T-cell (primary cell): ENCODE measurements at regions not wholly inside any gene's neighbourhood (a gene's known extent, or its start where the extent isn't known, plus 50 kb on each side); places are given as distances from the start of the nearest gene placed in this dataset.

ENCODE experiments used
- ATAC-seq, 4 experiments: fragments of 200-7000 bp in 3 of 4; fragments of 150-1000 bp in 1 of 4; cut with Tn5 transposase; replicated peaks in 1 of 4; 1 replicate in 3 of 4; 2 replicates in 1 of 4; pipeline ENCODE4 v1.10.0; 2021; ENCODE audit warnings: moderate library complexity in 3 of 4, mild to moderate bottlenecking in 2 of 4, moderate number of reproducible peaks in 1 of 4
- CTCF ChIA-PET, 2 donors: fragments of 300-600 bp; sonication (Branson Sonifier 250); formaldehyde crosslinking; loops; one replicate each; lab custom pipeline; 2022; ENCODE audit warnings: antibody characterized with exemption in 2 of 2; lab: Charles Lee
- POLR2A ChIA-PET, 2 donors: fragments of 300-600 bp; sonication (Branson Sonifier 250); formaldehyde crosslinking; loops; one replicate each; lab custom pipeline; 2022; ENCODE audit warnings: antibody characterized with exemption in 2 of 2; lab: Charles Lee
- DNase-seq, 35 experiments: peaks; one replicate each; pipeline versions ENCODE4 v3.0.0 to v3.0.0-alpha.2; 2013 to 2023
- H3K27ac ChIP-seq: one replicate; pipeline ENCODE4 v1.5.1; 2013; ENCODE audit warnings: low read length
- H3K27me3 ChIP-seq, 2 experiments: replicated peaks in 1 of 2; 1 replicate in 1 of 2; 2 replicates in 1 of 2; pipeline versions ENCODE4 v1.6.1 to v1.7.0; 2013; ENCODE audit warnings: low read length in 1 of 2, mixed read lengths in 1 of 2; ENCODE audit not compliant: control insufficient read depth in 2 of 2, insufficient read depth in 2 of 2; ENCODE audit errors: extremely low read depth in 1 of 2
- H3K36me3 ChIP-seq, 2 donors: 1 replicate in 1 of 2; 2 replicates in 1 of 2; pipeline versions ENCODE4 v1.6.1 to v1.7.0; 2013; ENCODE audit warnings: low read length in 1 of 2; ENCODE audit not compliant: control insufficient read depth in 2 of 2, insufficient read depth in 1 of 2; ENCODE audit errors: extremely low read depth in 1 of 2
- H3K4me1 ChIP-seq, 2 experiments: 1 replicate in 1 of 2; 2 replicates in 1 of 2; pipeline versions ENCODE4 v1.6.1 to v1.7.0; 2013; ENCODE audit warnings: low read length in 2 of 2, mixed read lengths in 1 of 2; ENCODE audit not compliant: insufficient read depth in 2 of 2, control insufficient read depth in 1 of 2; ENCODE audit errors: extremely low read depth in 1 of 2
- H3K4me3 ChIP-seq, 2 donors: 1 replicate in 1 of 2; 2 replicates in 1 of 2; pipeline versions ENCODE4 v1.5.1 to v1.7.0; 2013; ENCODE audit warnings: mild to moderate bottlenecking in 2 of 2, low read length in 1 of 2, moderate library complexity in 1 of 2; ENCODE audit not compliant: control insufficient read depth in 1 of 2; ENCODE audit errors: extremely low read depth in 1 of 2
- H3K9me3 ChIP-seq: 2 replicates; pipeline ENCODE4 v1.7.0; 2013
- H3K27ac Mint-ChIP-seq, 2 donors: one replicate each; pipeline ENCODE4 v1.8.0; 2020 to 2021; ENCODE audit warnings: mild to moderate bottlenecking in 2 of 2, mixed read lengths in 2 of 2
- H3K27me3 Mint-ChIP-seq, 2 donors: one replicate each; pipeline ENCODE4 v1.8.0; 2021 to 2022; ENCODE audit warnings: mixed read lengths in 2 of 2
- H3K36me3 Mint-ChIP-seq: one replicate; pipeline ENCODE4 v1.8.0; 2021; ENCODE audit warnings: mixed read lengths
- H3K4me1 Mint-ChIP-seq, 3 donors: one replicate each; pipeline ENCODE4 v1.8.0; 2020 to 2022; ENCODE audit warnings: mixed read lengths in 3 of 3, mild to moderate bottlenecking in 1 of 3
- H3K4me3 Mint-ChIP-seq, 3 donors: one replicate each; pipeline ENCODE4 v1.8.0; 2020 to 2022; ENCODE audit warnings: mild to moderate bottlenecking in 3 of 3, mixed read lengths in 3 of 3, moderate library complexity in 3 of 3
- H3K9me3 Mint-ChIP-seq, 3 donors: one replicate each; pipeline ENCODE4 v1.8.0; 2020 to 2022; ENCODE audit warnings: mixed read lengths in 3 of 3
- WGBS: methylation state at CpG from one replicate; pipeline ENCODE4 v1.1.5; 2013; ENCODE audit warnings: missing lambda C conversion rate; ENCODE audit not compliant: insufficient coverage; 5-methylcytosine and 5-hydroxymethylcytosine counted together

GRCh38 chr4:14396183-14396582, 606.1 kb upstream of the CPEB2 start:
- Mint-ChIP-seq H3K27me3 (no peaks in the 10 kb centered on the region), H3K4me1 (no peaks in the 10 kb centered on the region), H3K4me3 (no peak overlapping the region), H3K36me3 (no peaks in the 10 kb centered on the region), H3K27ac (no peak overlapping the region), H3K9me3 (peaks cover 0 to 7% (median 2%) of the 10 kb centered on the region in 3 donors)
- WGBS = 71% methylated on average over 2 of the region's 2 CpGs
- ChIA-PET POLR2A (no interaction called here), CTCF (no interaction called here)
- no peak overlapping the region for H3K4me3 ChIP-seq
- H3K36me3 ChIP-seq = no peaks in the 10 kb centered on the region
- H3K27me3 ChIP-seq = no peaks in the 10 kb centered on the region
- ATAC-seq = no peak
- H3K4me1 ChIP-seq = no peaks in the 10 kb centered on the region
- no peak overlapping the region for H3K27ac ChIP-seq
- no peak for DNase-seq
- no peaks in the 10 kb centered on the region for H3K9me3 ChIP-seq

DNA sequence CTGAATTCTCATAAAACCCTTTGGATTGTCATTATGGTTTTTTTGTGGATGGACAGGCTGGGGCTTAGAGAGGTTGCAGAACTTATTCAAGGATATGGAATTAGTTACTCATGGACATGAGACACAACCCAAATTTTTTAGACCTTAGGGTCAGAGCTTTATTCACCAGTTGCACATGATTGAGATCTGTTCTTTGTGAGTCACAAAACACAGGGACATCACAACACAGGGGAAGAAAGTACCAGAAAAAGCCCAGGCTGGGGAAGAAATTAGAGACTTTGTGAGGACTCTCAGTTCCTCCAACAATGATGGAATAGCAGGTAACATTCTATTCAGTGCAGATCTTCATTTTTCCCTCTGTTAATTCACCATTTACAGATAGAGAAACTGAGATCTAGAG, 602.4 kb upstream of the CPEB2 start:
- no peak overlapping the region for H3K27ac ChIP-seq
- peaks cover 0 to 5% of the 10 kb centered on the region in 2 donors for H3K27me3 Mint-ChIP-seq
- ChIA-PET POLR2A (no interaction called here), CTCF (no interaction called here)
- no peaks in the 10 kb centered on the region for H3K27me3 ChIP-seq
- H3K9me3 ChIP-seq = no peaks in the 10 kb centered on the region
- no peak overlapping the region for H3K4me3 Mint-ChIP-seq
- no peaks in the 10 kb centered on the region for H3K4me1 ChIP-seq
- no peaks in the 10 kb centered on the region for H3K36me3 ChIP-seq
- peaks cover 2 to 21% (median 9%) of the 10 kb centered on the region in 3 donors for H3K9me3 Mint-ChIP-seq
- no peaks in the 10 kb centered on the region for H3K36me3 Mint-ChIP-seq
- H3K4me1 Mint-ChIP-seq = no peaks in the 10 kb centered on the region
- H3K4me3 ChIP-seq = no peak overlapping the region
- ATAC-seq (no peak), DNase-seq (no peak)
- no peak overlapping the region for H3K27ac Mint-ChIP-seq

GRCh38 chr4:14400307-14400706, 602.0 kb upstream of the CPEB2 start:
- H3K27ac Mint-ChIP-seq = no peak overlapping the region
- H3K9me3 ChIP-seq = no peaks in the 10 kb centered on the region

GRCh38 chr4:14403132-14403531, 599.1 kb upstream of the CPEB2 start:
- POLR2A ChIA-PET = no interaction called here
- no peak overlapping the region for H3K4me3 ChIP-seq
- H3K27me3 ChIP-seq = no peaks in the 10 kb centered on the region
- H3K9me3 Mint-ChIP-seq = peaks cover 2 to 21% (median 9%) of the 10 kb centered on the region in 3 donors
- H3K4me3 Mint-ChIP-seq = no peak overlapping the region
- CTCF ChIA-PET = no interaction called here
- H3K36me3 Mint-ChIP-seq = no peaks in the 10 kb centered on the region
- H3K27me3 Mint-ChIP-seq = peaks cover 0 to 5% of the 10 kb centered on the region in 2 donors
- no peaks in the 10 kb centered on the region for H3K4me1 Mint-ChIP-seq
- ATAC-seq = no peak
- no peak overlapping the region for H3K27ac ChIP-seq
- no peak for DNase-seq
- WGBS = 60% methylated on average over 1 of the region's 1 CpG
- no peak overlapping the region for H3K27ac Mint-ChIP-seq
- no peaks in the 10 kb centered on the region for H3K36me3 ChIP-seq
- H3K9me3 ChIP-seq = no peaks in the 10 kb centered on the region
- H3K4me1 ChIP-seq = no peaks in the 10 kb centered on the region

More at GRCh38 chr4:14400307-14400706, 602.0 kb upstream of the CPEB2 start:
- Histone ChIP-seq H3K27me3 (no peaks in the 10 kb centered on the region), H3K36me3 (no peaks in the 10 kb centered on the region), H3K27ac (no peak overlapping the region), H3K4me1 (no peaks in the 10 kb centered on the region), H3K4me3 (no peak overlapping the region)
- H3K27me3 Mint-ChIP-seq = peaks cover 0 to 5% of the 10 kb centered on the region in 2 donors
- no peak for DNase-seq
- no peaks in the 10 kb centered on the region for H3K36me3 Mint-ChIP-seq
- POLR2A ChIA-PET = no interaction called here
- CTCF ChIA-PET = no interaction called here
- H3K4me1 Mint-ChIP-seq = no peaks in the 10 kb centered on the region
- no peak overlapping the region for H3K4me3 Mint-ChIP-seq
- peaks cover 2 to 21% (median 9%) of the 10 kb centered on the region in 3 donors for H3K9me3 Mint-ChIP-seq
- ATAC-seq = no peak

DNA sequence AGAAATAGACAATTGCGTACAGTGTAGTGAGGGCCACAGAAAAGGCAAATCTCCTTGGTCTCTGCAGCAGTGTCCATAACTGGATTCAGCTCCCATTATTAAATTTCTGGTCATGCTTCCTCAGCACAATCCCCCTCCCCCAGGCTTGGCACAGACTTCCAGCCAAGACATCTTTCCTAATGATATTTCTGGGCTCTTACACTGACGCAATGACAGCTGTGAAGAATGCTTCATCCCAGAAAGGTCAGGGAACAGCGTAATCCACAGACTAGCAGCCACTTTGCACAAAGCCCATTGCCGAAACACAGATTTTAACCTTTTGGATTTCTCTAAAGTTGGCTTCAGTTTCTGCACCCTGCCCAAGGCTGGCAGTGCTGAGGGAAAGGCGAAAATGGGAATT, 597.6 kb upstream of the CPEB2 start:
- H3K9me3 Mint-ChIP-seq = peaks cover 0 to 14% (median 9%) of the 10 kb centered on the region in 3 donors
- 96% methylated on average over 4 of the region's 5 CpGs for WGBS
- H3K36me3 Mint-ChIP-seq = no peaks in the 10 kb centered on the region
- CTCF ChIA-PET = no interaction called here
- no peak overlapping the region for H3K27ac Mint-ChIP-seq
- POLR2A ChIA-PET = interaction anchor here in 1 of 2 donors (0.6 kb wide), 1 partner anchor 783 kb away, joined by 3 read pairs; no protein-coding TSS in a partner anchor
- peaks cover 0 to 5% of the 10 kb centered on the region in 2 donors for H3K27me3 Mint-ChIP-seq
- no peak overlapping the region for H3K4me3 Mint-ChIP-seq
- ATAC-seq = no peak
- H3K27ac ChIP-seq = no peak overlapping the region
- no peaks in the 10 kb centered on the region for H3K36me3 ChIP-seq
- no peak for DNase-seq
- H3K27me3 ChIP-seq = no peaks in the 10 kb centered on the region
- no peaks in the 10 kb centered on the region for H3K9me3 ChIP-seq
- no peaks in the 10 kb centered on the region for H3K4me1 ChIP-seq
- no peak overlapping the region for H3K4me3 ChIP-seq
- H3K4me1 Mint-ChIP-seq = no peaks in the 10 kb centered on the region

DNA sequence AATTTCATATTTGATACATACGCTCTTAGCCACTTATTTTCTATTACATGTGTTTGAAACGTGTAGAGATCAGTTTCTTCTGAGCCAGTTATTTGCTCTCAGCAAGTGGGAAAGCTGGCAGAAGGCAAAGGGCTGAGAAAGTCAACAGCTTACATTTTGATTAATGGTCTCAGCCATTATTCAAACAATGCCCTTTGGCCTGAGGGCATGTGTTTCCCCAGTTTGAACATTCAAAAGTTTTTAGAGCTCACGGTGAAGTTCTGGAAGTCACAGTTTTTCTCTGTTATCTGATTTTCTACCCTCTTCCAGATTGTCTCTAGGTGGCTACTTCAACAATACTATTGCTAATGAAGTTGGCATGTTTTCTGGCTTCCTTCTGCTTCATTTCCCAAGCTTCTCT, 591.8 kb upstream of the CPEB2 start:
- H3K4me3 Mint-ChIP-seq = no peak overlapping the region
- ATAC-seq = no peak
- Histone ChIP-seq H3K27me3 (no peaks in the 10 kb centered on the region), H3K4me3 (no peak overlapping the region), H3K27ac (no peak overlapping the region), H3K4me1 (no peaks in the 10 kb centered on the region), H3K9me3 (no peaks in the 10 kb centered on the region), H3K36me3 (no peaks in the 10 kb centered on the region)
- POLR2A ChIA-PET = no interaction called here
- no peak overlapping the region for H3K27ac Mint-ChIP-seq
- WGBS = no CpG with 5 or more reads among the region's 3 CpGs
- no peaks in the 10 kb centered on the region for H3K9me3 Mint-ChIP-seq
- CTCF ChIA-PET = no interaction called here
- no peaks in the 10 kb centered on the region for H3K4me1 Mint-ChIP-seq
- no peaks in the 10 kb centered on the region for H3K27me3 Mint-ChIP-seq
- H3K36me3 Mint-ChIP-seq = no peaks in the 10 kb centered on the region
- no peak for DNase-seq

- H3K27me3 Mint-ChIP-seq = no peaks in the 10 kb centered on the region
- H3K36me3 Mint-ChIP-seq = no peaks in the 10 kb centered on the region
- H3K4me1 Mint-ChIP-seq = no peaks in the 10 kb centered on the region
- CTCF ChIA-PET = no interaction called here
- no CpG with 5 or more reads among the region's 1 CpG for WGBS
- Histone ChIP-seq H3K36me3 (no peaks in the 10 kb centered on the region), H3K27ac (no peak overlapping the region), H3K9me3 (no peaks in the 10 kb centered on the region), H3K4me1 (no peaks in the 10 kb centered on the region), H3K4me3 (no peak overlapping the region), H3K27me3 (no peaks in the 10 kb centered on the region)
- ATAC-seq = no peak
- no peak overlapping the region for H3K4me3 Mint-ChIP-seq
- peaks cover 0 to 2% (median 0%) of the 10 kb centered on the region in 3 donors for H3K9me3 Mint-ChIP-seq
- POLR2A ChIA-PET = no interaction called here
- H3K27ac Mint-ChIP-seq = no peak overlapping the region
- DNase-seq = no peak
Measured at GRCh38 chr4:14415146-14415545, 587.1 kb upstream of the CPEB2 start.
